ENCODE measurements at regions not wholly inside any gene's neighbourhood (a gene's known extent, or its start where the extent isn't known, plus 50 kb on each side); places are given as distances from the start of the nearest gene placed in this dataset.

- no peaks in the 10 kb centered on the region for H3K79me2 ChIP-seq (ENCODE audit: insufficient read depth, low read depth)
- no peak overlapping the region for H3K4me2 ChIP-seq
- no peaks in the 10 kb centered on the region for H3K36me3 ChIP-seq (ENCODE audit: insufficient read depth)
- no peak overlapping the region for H2AFZ ChIP-seq (ENCODE audit: low read depth)
- no peak overlapping the region for H3K9ac ChIP-seq
- H3K4me1 ChIP-seq (ENCODE audit: low read depth, poor library complexity, severe bottlenecking): no peaks in the 10 kb centered on the region
- no peaks in the 10 kb centered on the region for H4K20me1 ChIP-seq (ENCODE audit: insufficient read depth)
- H3K27me3 ChIP-seq (ENCODE audit: insufficient read depth, low read depth): no peaks in the 10 kb centered on the region
- no peak for TF ChIP-seq CTCF (conservative IDR thresholded peaks at IDR 0.05; ENCODE audit: low read depth, low read length)
- H3K4me3 ChIP-seq (IDR thresholded peaks at IDR 0.05; ENCODE audit: insufficient read depth, low read depth, low read length): no peak overlapping the region
- H3K27ac ChIP-seq: no peak overlapping the region
Observed at GRCh38 chr4:123937581-123937980, 541.0 kb downstream of the SPRY1 start.

DNA sequence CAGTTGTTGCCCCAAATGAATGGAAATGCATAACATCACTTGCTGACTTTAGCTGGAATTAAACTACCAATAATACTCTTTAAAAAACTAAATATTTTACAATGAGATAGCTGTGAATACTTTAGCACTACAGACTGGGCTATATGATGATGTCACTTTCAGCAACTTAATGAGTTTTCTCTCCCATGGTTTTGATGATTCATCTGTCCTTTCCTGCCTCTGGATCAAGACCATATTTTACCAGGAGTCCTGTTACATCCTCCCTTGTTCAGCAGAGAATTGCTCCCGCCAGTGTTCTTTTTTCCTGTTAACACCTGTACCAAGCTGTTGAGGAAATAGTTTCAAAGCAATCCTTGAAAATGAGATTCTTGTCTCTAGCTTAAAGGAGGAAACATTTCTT, 543.0 kb downstream of the SPRY1 start:
- Histone ChIP-seq H3K27ac (no peak overlapping the region), H2AFZ (ENCODE audit: low read depth) (no peak overlapping the region), H3K79me2 (ENCODE audit: insufficient read depth, low read depth) (no peaks in the 10 kb centered on the region), H3K4me3 (IDR thresholded peaks at IDR 0.05; ENCODE audit: insufficient read depth, low read depth, low read length) (no peak overlapping the region), H3K36me3 (ENCODE audit: insufficient read depth) (no peaks in the 10 kb centered on the region), H3K4me1 (ENCODE audit: low read depth, poor library complexity, severe bottlenecking) (no peaks in the 10 kb centered on the region), H3K9ac (no peak overlapping the region), H3K27me3 (ENCODE audit: insufficient read depth, low read depth) (no peaks in the 10 kb centered on the region), H3K4me2 (no peak overlapping the region), H4K20me1 (ENCODE audit: insufficient read depth) (no peaks in the 10 kb centered on the region)
- TF ChIP-seq CTCF (conservative IDR thresholded peaks at IDR 0.05; ENCODE audit: low read depth, low read length): no peak

GRCh38 chr4:123940604-123941003, 544.0 kb downstream of the SPRY1 start:
- no peak for TF ChIP-seq CTCF (conservative IDR thresholded peaks at IDR 0.05; ENCODE audit: low read depth, low read length)
- H3K36me3 ChIP-seq (ENCODE audit: insufficient read depth): no peaks in the 10 kb centered on the region
- no peak overlapping the region for H3K27ac ChIP-seq

GRCh38 chr4:123941306-123941705, 544.7 kb downstream of the SPRY1 start:
- no peak for TF ChIP-seq CTCF (conservative IDR thresholded peaks at IDR 0.05; ENCODE audit: low read depth, low read length)
- H3K9ac ChIP-seq: no peak overlapping the region
- H4K20me1 ChIP-seq (ENCODE audit: insufficient read depth): no peaks in the 10 kb centered on the region
- H3K4me1 ChIP-seq (ENCODE audit: low read depth, poor library complexity, severe bottlenecking): no peaks in the 10 kb centered on the region
- no peaks in the 10 kb centered on the region for H3K36me3 ChIP-seq (ENCODE audit: insufficient read depth)
- no peak overlapping the region for H3K27ac ChIP-seq
- H3K79me2 ChIP-seq (ENCODE audit: insufficient read depth, low read depth): no peaks in the 10 kb centered on the region
- H3K27me3 ChIP-seq (ENCODE audit: insufficient read depth, low read depth): no peaks in the 10 kb centered on the region
- no peak overlapping the region for H3K4me2 ChIP-seq
- no peak overlapping the region for H3K4me3 ChIP-seq (IDR thresholded peaks at IDR 0.05; ENCODE audit: insufficient read depth, low read depth, low read length)
- no peak overlapping the region for H2AFZ ChIP-seq (ENCODE audit: low read depth)

More at GRCh38 chr4:123940604-123941003, 544.0 kb downstream of the SPRY1 start:
- H3K27me3 ChIP-seq (ENCODE audit: insufficient read depth, low read depth): no peaks in the 10 kb centered on the region
- no peaks in the 10 kb centered on the region for H3K4me1 ChIP-seq (ENCODE audit: low read depth, poor library complexity, severe bottlenecking)
- H4K20me1 ChIP-seq (ENCODE audit: insufficient read depth): no peaks in the 10 kb centered on the region
- H3K4me3 ChIP-seq (IDR thresholded peaks at IDR 0.05; ENCODE audit: insufficient read depth, low read depth, low read length): no peak overlapping the region
- no peaks in the 10 kb centered on the region for H3K79me2 ChIP-seq (ENCODE audit: insufficient read depth, low read depth)
- H3K9ac ChIP-seq: no peak overlapping the region
- no peak overlapping the region for H3K4me2 ChIP-seq
- no peak overlapping the region for H2AFZ ChIP-seq (ENCODE audit: low read depth)

All from KMS-11 (cell line).